Loucy (cell line): ENCODE measurements at regions not wholly inside any gene's neighbourhood (a gene's known extent, or its start where the extent isn't known, plus 50 kb on each side); places are given as distances from the start of the nearest gene placed in this dataset.

Experiments used
- H2AFZ ChIP-seq: fragments of 200-600 bp; sonication (generic); 2 replicates; pipeline ENCODE4 v1.6.0; 2016; ENCODE audit warnings: antibody characterized with exemption, mild to moderate bottlenecking, low read length, moderate library complexity
- H3F3A ChIP-seq: fragments of 200-600 bp; 2 replicates; pipeline ENCODE4 v1.6.0; 2016; ENCODE audit warnings: antibody characterized with exemption, low read depth, mild to moderate bottlenecking
- H3K27me3 ChIP-seq: fragments of 200-600 bp; sonication (generic); 2 replicates; pipeline ENCODE4 v1.6.1; 2014; ENCODE audit warnings: low read length, mild to moderate bottlenecking; ENCODE audit not compliant: insufficient read depth, poor library complexity, severe bottlenecking
- H3K36me3 ChIP-seq: fragments of 200-600 bp; sonication (generic); 2 replicates; pipeline ENCODE4 v1.6.1; 2016; ENCODE audit warnings: low read length; ENCODE audit not compliant: insufficient read depth
- H3K4me1 ChIP-seq: fragments of 200-600 bp; sonication (generic); 2 replicates; pipeline ENCODE4 v1.5.1; 2014; ENCODE audit warnings: low read length, mild to moderate bottlenecking; ENCODE audit not compliant: insufficient read depth, poor library complexity, severe bottlenecking
- H3K4me2 ChIP-seq: fragments of 200-600 bp; sonication (generic); 2 replicates; pipeline ENCODE4 v1.6.0; 2014; ENCODE audit warnings: antibody characterized with exemption, low read length, low read depth, mild to moderate bottlenecking; ENCODE audit not compliant: poor library complexity, severe bottlenecking
- H3K4me3 ChIP-seq: fragments of 200-600 bp; sonication (generic); 2 replicates; pipeline ENCODE4 v1.5.1; 2014; ENCODE audit warnings: low read length, mild to moderate bottlenecking, mixed read lengths; ENCODE audit not compliant: poor library complexity, severe bottlenecking
- H3K79me2 ChIP-seq: fragments of 200-600 bp; sonication (generic); 2 replicates; pipeline ENCODE4 v1.6.1; 2014; ENCODE audit warnings: low read length; ENCODE audit not compliant: insufficient read depth
- H3K9ac ChIP-seq: fragments of 200-600 bp; sonication (generic); 2 replicates; pipeline ENCODE4 v1.6.0; 2014; ENCODE audit warnings: mild to moderate bottlenecking, low read depth, low read length, moderate library complexity; ENCODE audit not compliant: poor library complexity, severe bottlenecking
- H3K9me2 ChIP-seq: fragments of 200-600 bp; sonication (generic); replicated peaks from 2 replicates; pipeline ENCODE4 v1.6.1; 2016; ENCODE audit warnings: low read depth, low read length, mixed read lengths
- H3K9me3 ChIP-seq: fragments of 200-600 bp; sonication (generic); 2 replicates; pipeline ENCODE4 v1.6.1; 2014; ENCODE audit warnings: mild to moderate bottlenecking, antibody characterized with exemption, low read length, low read depth; ENCODE audit not compliant: insufficient read depth
- H4K20me1 ChIP-seq: fragments of 200-600 bp; sonication (generic); 2 replicates; pipeline ENCODE4 v1.6.0; 2014; ENCODE audit warnings: antibody characterized with exemption, low read length, mild to moderate bottlenecking; ENCODE audit not compliant: insufficient read depth, poor library complexity, severe bottlenecking
- EZH2phosphoT487 ChIP-seq: fragments of 200-600 bp; IDR thresholded peaks from 2 replicates; pipeline ENCODE4 v1.6.1; 2018; ENCODE audit warnings: antibody characterized with exemption, mild to moderate bottlenecking, moderate library complexity, borderline replicate concordance
- TF ChIP-seq, protein P1 (sequence below): fragments of 200-600 bp; sonication (generic); conservative IDR thresholded peaks from 2 replicates; pipeline ENCODE4 v1.5.1; 2014; ENCODE audit warnings: mild to moderate bottlenecking, antibody characterized with exemption, low read length

DNA sequence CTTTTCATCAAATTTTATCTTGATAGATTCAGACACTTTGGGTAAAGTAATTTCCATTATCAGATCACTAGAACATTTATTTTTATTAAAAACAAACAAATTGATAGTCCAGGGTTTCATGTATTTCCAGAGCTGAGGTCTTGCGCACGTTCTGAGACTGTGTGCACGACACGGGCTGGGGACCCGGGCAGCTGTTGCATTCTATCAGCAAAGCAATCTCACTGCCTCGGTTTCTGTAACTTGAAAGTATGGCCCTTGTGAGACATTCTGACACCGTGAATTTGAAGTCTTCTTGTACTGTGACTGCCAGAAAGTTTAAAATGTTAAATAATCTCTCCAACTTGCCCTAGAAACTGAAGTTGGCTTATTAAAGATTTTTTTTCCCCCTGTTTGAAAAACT lies 746.9 kb upstream of the ADGRL2 start:
- Histone ChIP-seq H2AFZ (no peak overlapping the region), H3K9me2 (no peaks in the 10 kb centered on the region), H3K4me2 (no peak overlapping the region), H3K4me1 (no peaks in the 10 kb centered on the region), H3K9me3 (no peaks in the 10 kb centered on the region), H3F3A (no peaks in the 10 kb centered on the region), H3K36me3 (no peaks in the 10 kb centered on the region), H4K20me1 (no peaks in the 10 kb centered on the region), H3K27me3 (no peaks in the 10 kb centered on the region), H3K4me3 (no peak overlapping the region), H3K79me2 (no peaks in the 10 kb centered on the region), H3K9ac (no peak overlapping the region)
- TF ChIP-seq, protein P1, sequence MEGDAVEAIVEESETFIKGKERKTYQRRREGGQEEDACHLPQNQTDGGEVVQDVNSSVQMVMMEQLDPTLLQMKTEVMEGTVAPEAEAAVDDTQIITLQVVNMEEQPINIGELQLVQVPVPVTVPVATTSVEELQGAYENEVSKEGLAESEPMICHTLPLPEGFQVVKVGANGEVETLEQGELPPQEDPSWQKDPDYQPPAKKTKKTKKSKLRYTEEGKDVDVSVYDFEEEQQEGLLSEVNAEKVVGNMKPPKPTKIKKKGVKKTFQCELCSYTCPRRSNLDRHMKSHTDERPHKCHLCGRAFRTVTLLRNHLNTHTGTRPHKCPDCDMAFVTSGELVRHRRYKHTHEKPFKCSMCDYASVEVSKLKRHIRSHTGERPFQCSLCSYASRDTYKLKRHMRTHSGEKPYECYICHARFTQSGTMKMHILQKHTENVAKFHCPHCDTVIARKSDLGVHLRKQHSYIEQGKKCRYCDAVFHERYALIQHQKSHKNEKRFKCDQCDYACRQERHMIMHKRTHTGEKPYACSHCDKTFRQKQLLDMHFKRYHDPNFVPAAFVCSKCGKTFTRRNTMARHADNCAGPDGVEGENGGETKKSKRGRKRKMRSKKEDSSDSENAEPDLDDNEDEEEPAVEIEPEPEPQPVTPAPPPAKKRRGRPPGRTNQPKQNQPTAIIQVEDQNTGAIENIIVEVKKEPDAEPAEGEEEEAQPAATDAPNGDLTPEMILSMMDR: no peak
- no peak for TF ChIP-seq EZH2phosphoT487

DNA sequence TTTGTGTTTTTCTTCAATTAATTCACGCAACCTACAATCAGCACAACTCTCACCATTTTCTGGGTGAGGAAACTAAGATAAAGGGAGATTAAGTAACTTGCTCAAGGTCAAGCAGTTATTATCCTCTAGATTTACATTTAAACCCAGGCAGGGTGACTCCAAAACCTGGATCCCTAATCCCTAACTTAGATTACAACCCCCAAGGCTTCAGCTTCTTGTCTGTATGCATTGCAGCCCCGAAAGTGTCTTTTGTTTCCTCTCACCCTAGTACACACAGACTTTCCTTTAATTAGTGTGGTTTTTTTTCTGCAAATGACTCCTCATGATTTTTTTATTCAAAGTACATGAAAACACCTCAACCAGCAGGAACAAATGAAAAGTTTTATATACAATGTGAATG lies 748.6 kb upstream of the ADGRL2 start:
- H2AFZ ChIP-seq: no peak overlapping the region
- no peaks in the 10 kb centered on the region for H3F3A ChIP-seq
- H3K4me1 ChIP-seq: no peaks in the 10 kb centered on the region
- H3K4me2 ChIP-seq: no peak overlapping the region
- H3K4me3 ChIP-seq: no peak overlapping the region
- H3K9me3 ChIP-seq: no peaks in the 10 kb centered on the region
- H3K9me2 ChIP-seq: no peaks in the 10 kb centered on the region
- H3K36me3 ChIP-seq: no peaks in the 10 kb centered on the region
- no peaks in the 10 kb centered on the region for H4K20me1 ChIP-seq
- H3K79me2 ChIP-seq: no peaks in the 10 kb centered on the region
- TF ChIP-seq, protein P1: no peak
- no peak for TF ChIP-seq EZH2phosphoT487
- no peaks in the 10 kb centered on the region for H3K27me3 ChIP-seq
- H3K9ac ChIP-seq: no peak overlapping the region

DNA sequence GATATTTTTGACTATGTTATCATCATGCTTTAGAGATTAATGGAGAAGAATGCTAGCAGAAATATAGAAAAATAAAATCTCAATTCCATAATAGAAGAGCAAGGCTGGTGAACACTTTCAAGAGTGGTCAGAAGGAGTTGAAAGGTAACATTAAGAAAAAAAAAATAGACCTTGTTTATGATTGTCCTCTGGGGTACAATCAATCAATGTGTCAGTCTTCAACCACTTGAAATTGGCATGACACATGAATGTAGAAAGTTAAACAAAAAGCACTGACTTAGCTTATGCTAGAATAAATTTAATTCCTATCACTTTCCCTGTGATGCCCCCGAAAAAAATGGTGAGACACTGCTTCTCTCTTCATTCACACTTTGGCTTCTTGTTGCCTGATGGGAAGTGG lies 750.3 kb upstream of the ADGRL2 start:
- Histone ChIP-seq H3K36me3 (no peaks in the 10 kb centered on the region), H2AFZ (no peak overlapping the region), H3K4me2 (no peak overlapping the region), H3K4me1 (no peaks in the 10 kb centered on the region), H3K9me2 (no peaks in the 10 kb centered on the region), H3K9me3 (no peaks in the 10 kb centered on the region), H3K27me3 (no peaks in the 10 kb centered on the region), H3K9ac (no peak overlapping the region), H3F3A (no peaks in the 10 kb centered on the region), H3K79me2 (no peaks in the 10 kb centered on the region), H4K20me1 (no peaks in the 10 kb centered on the region), H3K4me3 (no peak overlapping the region)
- TF ChIP-seq EZH2phosphoT487: no peak
- TF ChIP-seq, protein P1: no peak
